ENCODE measurements at regions not wholly inside any gene's neighbourhood (a gene's known extent, or its start where the extent isn't known, plus 50 kb on each side); places are given as distances from the start of the nearest gene placed in this dataset.

- no peak for DNase-seq
Measured at GRCh38 chr4:66926687-66927086, 618.6 kb downstream of the CENPC start.

- DNase-seq, result no peak
Measured at GRCh38 chr4:66923081-66923865, 622.0 kb downstream of the CENPC start.

- DNase-seq, result no peak
Measured at GRCh38 chr4:66921433-66921832, 623.9 kb downstream of the CENPC start.

- DNase-seq, result no peak
Measured at GRCh38 chr4:66920514-66920913, 624.8 kb downstream of the CENPC start.

GRCh38 chr4:66911880-66912279, 633.4 kb downstream of the CENPC start:
- DNase-seq, result peak; percentile 0

GRCh38 chr4:66906314-66906713, 639.0 kb downstream of the CENPC start:
- DNase-seq, result no peak

- DNase-seq, result no peak
Measured at GRCh38 chr4:66899422-66900065, 645.8 kb downstream of the CENPC start.

- no peak for DNase-seq
Measured at GRCh38 chr4:66893807-66894206, 651.5 kb downstream of the CENPC start.

- no peak for DNase-seq
Measured at GRCh38 chr4:66887061-66887460, 658.2 kb downstream of the CENPC start.

- DNase-seq, result no peak
Measured at GRCh38 chr4:66885501-66886165, 659.7 kb downstream of the CENPC start.

GRCh38 chr4:66876946-66877345, 668.4 kb downstream of the CENPC start:
- DNase-seq, result no peak

- no peak for DNase-seq
Measured at GRCh38 chr4:66872661-66873060, 672.6 kb downstream of the CENPC start.

GRCh38 chr4:66863481-66863880, 681.8 kb downstream of the CENPC start:
- DNase-seq, result no peak

- DNase-seq, result no peak
Measured at GRCh38 chr4:66855956-66856355, 689.3 kb downstream of the CENPC start.

- no peak for DNase-seq
Measured at GRCh38 chr4:66853845-66854244, 691.5 kb downstream of the CENPC start.

- no peak for DNase-seq
Measured at GRCh38 chr4:66852843-66853242, 692.5 kb downstream of the CENPC start.

- DNase-seq, result no peak
Measured at GRCh38 chr4:66849596-66849995, 695.7 kb downstream of the CENPC start.

GRCh38 chr4:66842724-66843088, 702.6 kb downstream of the CENPC start:
- DNase-seq, result no peak

- no peak for DNase-seq
Measured at GRCh38 chr4:66842026-66842723, 703.1 kb downstream of the CENPC start.

GRCh38 chr4:66840178-66840577, 705.1 kb downstream of the CENPC start:
- no peak for DNase-seq

GRCh38 chr4:66837279-66837922, 707.9 kb downstream of the CENPC start:
- no peak for DNase-seq

GRCh38 chr4:66829310-66829709, 716.0 kb downstream of the CENPC start:
- DNase-seq, result no peak

Data from skin of body (tissue), 1 donor.